ENCODE measurements at regions not wholly inside any gene's neighbourhood (a gene's known extent, or its start where the extent isn't known, plus 50 kb on each side); places are given as distances from the start of the nearest gene placed in this dataset.

- dilution Hi-C loops (cut with MboI; ENCODE audit: extremely low pct_ligation_motif_present, low sequenced_read_pairs) = no loop called here
Observed at GRCh38 chr2:150150144-150150543, 337.3 kb downstream of the RND3 start.

More at GRCh38 chr2:150150144-150150543, 337.3 kb downstream of the RND3 start:
- H3K79me2 ChIP-seq (ENCODE audit: control insufficient read depth, insufficient read depth, low read length) = no peaks in the 10 kb centered on the region
- H3K9me1 ChIP-seq (replicated peaks; ENCODE audit: control insufficient read depth, extremely low read depth, insufficient read depth, low read length) = no peaks in the 10 kb centered on the region
- no peak overlapping the region for H2AFZ ChIP-seq (ENCODE audit: low read depth, low read length)
- ChIA-PET CTCF (interaction anchor here (1.5 kb wide), 1 partner anchor 9 kb away, joined by 3 read pairs; no protein-coding TSS in a partner anchor), POLR2A (no interaction called here)
- FAIRE-seq (no peak), DNase-seq (ENCODE audit: low read depth, low spot score) (no peak)
- H3K4me1 ChIP-seq (ENCODE audit: control insufficient read depth, extremely low read depth, insufficient read depth, low read length) = no peaks in the 10 kb centered on the region
- no peaks in the 10 kb centered on the region for H3K36me3 ChIP-seq (ENCODE audit: control insufficient read depth in 2 of 2, extremely low read depth in 1 of 2, insufficient read depth in 2 of 2, low read length in 2 of 2)
- no peak overlapping the region for H3K9ac ChIP-seq (replicated peaks; ENCODE audit: extremely low read depth, insufficient read depth, low read length)
- no peaks in the 10 kb centered on the region for H3K9me3 ChIP-seq (replicated peaks; ENCODE audit: control insufficient read depth, insufficient read depth, low read length)
- H3K4me3 ChIP-seq (replicated peaks in 1 of 3; ENCODE audit: insufficient read depth in 1 of 3, low read depth in 1 of 3, low read length in 3 of 3) = no peak overlapping the region
- no peaks in the 10 kb centered on the region for H3K27me3 ChIP-seq (ENCODE audit: control insufficient read depth in 2 of 2, insufficient read depth in 2 of 2, low read length in 2 of 2)
- intact Hi-C loops (cut with micrococcal nuclease) = no loop called here
- H3K4me2 ChIP-seq (ENCODE audit: insufficient read depth, low read length) = no peak overlapping the region
- TF ChIP-seq MAX (IDR thresholded peaks at IDR 0.05; ENCODE audit: insufficient read depth, insufficient read length) = no peak
- no peak for TF ChIP-seq MYC (IDR thresholded peaks at IDR 0.05; ENCODE audit: low read depth, low read length)
- TF ChIP-seq POLR2AphosphoS5 (IDR thresholded peaks at IDR 0.05; ENCODE audit: insufficient read depth, low read depth, low read length) = no peak
- TF ChIP-seq EZH2 (IDR thresholded peaks at IDR 0.05; ENCODE audit: borderline replicate concordance, low read depth, low read length, severe bottlenecking) = no peak
- no peak for TF ChIP-seq GATA2 (IDR thresholded peaks at IDR 0.05; ENCODE audit: insufficient read depth, insufficient read length, low read depth, low read length)
- no peak for TF ChIP-seq FOS (IDR thresholded peaks at IDR 0.05; ENCODE audit: borderline replicate concordance, insufficient read depth, low read length)
- no peak for TF ChIP-seq POLR2A (IDR thresholded peaks at IDR 0.05; ENCODE audit: low read depth, low read length)
- no peak for TF ChIP-seq JUN (IDR thresholded peaks at IDR 0.05; ENCODE audit: borderline replicate concordance, insufficient read depth, insufficient read length, low read depth)
- no peak for TF ChIP-seq CTCF (IDR thresholded peaks at IDR 0.05; ENCODE audit: extremely low read depth in 1 of 2, insufficient read depth in 1 of 2, low read depth in 1 of 2, low read length in 2 of 2)
- no TSS peak for BruUV-seq (replicated peaks)
- no peak overlapping the region for H3K27ac ChIP-seq (ENCODE audit: insufficient read depth, low read depth, low read length)
- no peaks in the 10 kb centered on the region for H4K20me1 ChIP-seq (replicated peaks; ENCODE audit: control insufficient read depth, extremely low read depth, insufficient read depth, low read length)
